Fibroblast of peridontal ligament (primary cell): ENCODE measurements at regions not wholly inside any gene's neighbourhood (a gene's known extent, or its start where the extent isn't known, plus 50 kb on each side); places are given as distances from the start of the nearest gene placed in this dataset.
"Not testable (repeated sequence)": the region's sequence is repeated elsewhere in the genome, so short reads cannot be mapped to it uniquely, and the experiment has no call there.

Source experiments
- DNase-seq: peaks from one replicate; pipeline ENCODE4 v3.0.0-alpha.2; 2010; ENCODE audit errors: extremely low read depth

DNA sequence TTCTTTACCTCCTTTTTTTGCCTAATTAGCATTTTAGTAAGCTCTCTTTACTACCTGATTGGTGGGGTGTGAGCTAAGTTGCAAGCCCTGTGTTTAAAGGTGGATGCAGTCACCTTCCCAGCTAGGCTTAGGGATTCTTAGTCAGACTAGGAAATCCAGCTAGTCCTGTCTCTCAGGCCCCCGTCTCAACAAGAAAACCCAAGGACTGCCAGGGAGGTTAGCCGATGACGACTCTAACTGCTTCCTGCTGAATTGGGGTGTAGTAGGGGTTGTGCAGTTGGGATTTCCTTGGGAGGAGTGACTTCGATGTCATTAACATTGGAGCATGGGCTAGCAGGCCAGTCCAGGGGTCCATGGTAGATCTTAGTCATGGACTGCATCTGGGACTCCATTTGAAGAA lies 380.2 kb upstream of the SLC7A11 start:
- DNase-seq, result not testable (repeated sequence)

GRCh38 chr4:138616775-138617174 lies 374.6 kb upstream of the SLC7A11 start:
- DNase-seq, result peak; percentile 7

DNA sequence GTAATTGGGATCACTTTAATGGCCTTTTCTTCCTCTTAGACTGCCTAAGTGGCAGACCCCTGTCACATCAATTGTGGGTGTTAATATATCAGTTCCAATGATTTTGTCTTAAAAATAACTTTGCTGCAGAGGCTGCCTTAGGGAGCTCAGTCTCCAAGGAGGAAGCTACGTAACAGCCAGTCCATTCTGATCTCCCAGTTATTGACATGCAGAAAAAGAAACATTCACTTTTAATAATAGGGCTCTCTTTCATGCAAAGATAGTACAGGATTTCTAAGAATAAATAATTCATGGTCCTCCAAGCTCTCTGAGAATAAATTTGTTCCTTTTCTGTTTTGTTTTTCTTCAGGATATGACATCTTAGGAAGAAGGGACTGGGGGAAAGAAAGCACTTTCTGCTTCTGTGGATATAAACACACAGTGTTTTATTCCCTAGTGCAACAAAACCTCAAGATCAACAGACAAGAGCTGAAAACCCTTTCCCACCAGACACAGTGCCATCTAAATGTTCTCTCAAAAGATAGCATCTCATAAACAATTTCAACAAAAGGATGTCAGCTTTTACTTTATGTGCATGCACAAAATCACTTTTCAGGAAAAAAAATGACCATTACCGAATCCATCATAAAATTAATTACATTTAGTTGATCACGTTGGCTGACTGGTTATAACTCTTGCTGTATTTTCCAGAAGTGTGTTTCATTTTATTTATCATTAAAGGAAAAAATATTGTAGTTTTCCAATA lies 372.4 kb upstream of the SLC7A11 start:
- DNase-seq, result no peak

GRCh38 chr4:138612428-138612827 lies 370.3 kb upstream of the SLC7A11 start:
- DNase-seq, result no peak

DNA sequence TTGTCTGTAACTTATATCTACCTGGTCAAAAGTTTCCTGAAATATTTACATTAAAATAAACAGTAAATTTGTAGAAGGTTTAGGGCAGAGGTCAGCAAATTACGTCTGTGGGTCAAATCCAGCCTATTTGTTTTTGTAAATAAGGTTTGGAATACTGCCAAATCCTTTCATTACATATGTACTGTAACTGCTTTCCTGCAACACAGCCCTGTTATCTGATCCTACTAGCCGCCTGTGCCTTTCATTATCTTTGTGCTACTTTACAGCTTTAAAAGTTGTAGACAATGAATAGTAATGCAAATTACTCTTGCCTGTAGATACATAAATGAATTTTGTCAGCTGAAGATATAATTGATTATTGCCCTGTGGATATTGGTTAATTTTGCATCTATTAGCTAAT lies 369.6 kb upstream of the SLC7A11 start:
- DNase-seq, result no peak

DNA sequence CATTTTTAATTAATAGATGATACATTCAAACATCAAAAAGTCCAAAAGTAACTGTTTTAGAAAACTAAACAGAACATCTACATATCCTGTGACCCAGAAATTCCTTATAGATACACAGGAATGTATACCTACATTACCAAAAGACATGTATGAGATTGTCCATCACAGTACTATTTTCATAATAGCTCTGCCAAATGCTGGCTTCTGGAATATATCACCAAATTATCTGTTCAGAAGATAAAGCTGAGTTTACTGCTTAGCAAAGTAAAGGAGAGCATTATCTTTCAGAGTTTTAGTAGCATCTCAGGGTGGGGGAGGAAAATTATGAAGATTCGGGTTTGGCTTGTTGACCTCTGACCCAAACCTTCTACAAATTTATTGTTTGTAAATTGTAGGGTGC lies 368.9 kb upstream of the SLC7A11 start:
- DNase-seq, result no peak

DNA sequence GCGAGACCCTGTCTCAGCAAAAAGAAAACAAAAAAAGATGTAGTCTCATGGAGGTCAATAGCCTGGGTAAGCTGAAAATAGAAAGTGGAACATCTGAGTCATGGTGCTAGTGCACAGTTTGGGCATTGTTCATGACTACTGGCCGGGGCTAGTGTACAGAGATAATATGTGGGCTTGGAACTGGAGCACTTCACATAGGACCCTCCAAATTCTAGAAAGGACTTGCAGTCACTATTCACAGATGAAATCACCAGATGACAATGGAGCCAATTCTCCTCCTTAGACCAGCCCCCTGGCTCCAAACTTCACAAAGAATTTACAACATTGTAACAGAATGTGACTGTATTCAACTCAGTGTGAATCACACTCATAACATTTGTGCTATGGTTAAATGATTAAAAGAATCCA lies 367.8 kb upstream of the SLC7A11 start:
- DNase-seq, result peak; percentile 87

DNA sequence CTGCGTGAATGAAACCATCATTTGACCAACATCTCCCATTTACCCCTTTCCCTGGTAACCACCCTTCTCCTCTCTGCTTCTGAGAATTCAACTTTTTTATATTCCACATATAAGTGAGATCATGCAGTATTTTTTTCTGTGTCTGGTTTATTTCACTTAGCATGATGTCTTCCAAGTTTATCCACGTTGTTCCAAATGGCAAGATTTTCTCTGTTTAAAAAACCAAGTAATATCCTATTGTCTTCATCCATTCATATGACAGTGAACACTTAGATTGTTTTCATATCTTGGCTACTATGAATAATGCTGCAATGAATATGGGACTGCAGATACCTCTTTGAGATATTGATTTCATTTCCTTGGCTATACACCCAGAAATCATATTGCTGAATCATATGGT lies 362.4 kb upstream of the SLC7A11 start:
- no peak for DNase-seq

- no peak for DNase-seq
Observed at GRCh38 chr4:138602664-138603063, 360.5 kb upstream of the SLC7A11 start.

GRCh38 chr4:138599965-138600364 lies 357.8 kb upstream of the SLC7A11 start:
- no peak for DNase-seq

- no peak for DNase-seq
Observed at GRCh38 chr4:138598226-138598625, 356.1 kb upstream of the SLC7A11 start.

- no peak for DNase-seq
Observed at GRCh38 chr4:138596896-138597295, 354.7 kb upstream of the SLC7A11 start.

- peak; percentile 87 for DNase-seq
Observed at GRCh38 chr4:138595731-138596460, 353.7 kb upstream of the SLC7A11 start.

GRCh38 chr4:138595171-138595570 lies 353.0 kb upstream of the SLC7A11 start:
- no peak for DNase-seq

DNA sequence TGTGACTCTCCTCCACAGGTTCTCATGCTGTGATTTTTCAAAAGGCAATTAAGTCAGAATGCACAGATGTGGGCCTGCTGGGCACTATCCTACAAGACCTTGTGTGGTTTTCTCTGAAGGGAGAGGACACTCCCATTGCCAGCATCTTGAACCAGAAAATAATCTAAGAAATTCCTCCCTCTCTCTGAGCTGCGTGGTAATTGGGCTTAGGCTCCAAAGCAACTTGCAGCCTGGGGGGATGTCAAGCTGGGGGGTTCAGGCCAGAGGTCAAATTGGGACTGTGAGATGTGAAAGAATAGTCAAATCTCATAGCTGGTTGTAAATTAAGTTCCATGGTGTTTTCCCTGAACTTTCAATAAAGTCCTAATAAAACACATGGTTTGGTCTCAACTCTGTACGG lies 350.6 kb upstream of the SLC7A11 start:
- no peak for DNase-seq

DNA sequence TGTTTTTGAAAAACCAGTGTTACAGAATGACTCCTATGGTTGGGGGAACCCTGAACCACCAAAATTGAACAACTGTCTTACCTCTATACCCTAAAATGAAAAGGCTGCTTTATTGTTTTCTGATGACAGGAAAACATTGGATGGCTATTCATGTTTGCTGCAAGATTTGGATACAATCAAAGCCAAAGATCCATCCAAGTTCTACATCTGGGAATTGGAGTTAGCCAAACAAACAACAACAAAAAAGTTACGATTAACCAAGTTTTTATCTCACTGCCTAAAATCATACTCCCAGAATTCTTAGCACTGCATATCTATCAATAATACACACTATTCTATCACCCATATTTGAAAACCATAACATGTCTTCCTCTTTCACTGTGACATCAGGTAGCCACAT lies 349.7 kb upstream of the SLC7A11 start:
- no peak for DNase-seq

DNA sequence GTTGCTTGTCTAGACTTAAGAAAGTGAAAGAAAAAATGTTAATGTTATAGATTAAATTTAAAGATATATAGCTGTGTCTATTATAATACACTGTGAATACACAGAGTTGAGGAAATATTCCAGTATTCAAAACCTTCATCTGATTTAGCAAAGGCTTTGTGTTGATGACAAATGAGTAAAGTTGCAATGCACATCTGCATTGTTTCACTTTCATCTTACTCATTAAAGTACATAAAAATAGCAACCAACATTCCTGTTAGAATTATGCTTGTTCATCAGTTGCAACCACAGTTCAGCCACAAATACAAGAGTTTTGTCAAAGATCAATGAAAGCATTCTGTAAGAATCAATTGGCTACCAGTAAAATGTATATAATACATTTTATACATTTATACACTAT lies 346.4 kb upstream of the SLC7A11 start:
- peak; percentile 17 for DNase-seq

DNA sequence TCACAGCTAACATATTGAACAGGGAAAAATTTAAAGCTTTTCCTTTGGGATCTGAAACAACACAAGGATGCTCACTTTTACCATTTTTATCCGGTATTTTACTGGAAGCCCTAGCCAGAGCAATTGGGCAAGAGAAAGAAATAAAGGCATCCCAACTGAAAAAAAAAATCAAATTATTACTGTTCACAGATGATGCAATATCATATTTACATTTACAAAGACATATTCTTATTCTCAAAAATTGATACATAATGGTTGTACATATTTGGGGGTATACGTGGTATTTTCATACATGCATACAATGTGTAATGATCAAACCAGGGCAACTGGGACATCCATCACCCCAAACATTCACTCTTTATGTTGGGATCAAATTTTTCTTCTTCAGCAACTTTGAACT lies 337.0 kb upstream of the SLC7A11 start:
- no peak for DNase-seq

GRCh38 chr4:138577826-138578225 lies 335.7 kb upstream of the SLC7A11 start:
- DNase-seq, result not testable (repeated sequence)

- no peak for DNase-seq
Observed at GRCh38 chr4:138577145-138577544, 335.0 kb upstream of the SLC7A11 start.

DNA sequence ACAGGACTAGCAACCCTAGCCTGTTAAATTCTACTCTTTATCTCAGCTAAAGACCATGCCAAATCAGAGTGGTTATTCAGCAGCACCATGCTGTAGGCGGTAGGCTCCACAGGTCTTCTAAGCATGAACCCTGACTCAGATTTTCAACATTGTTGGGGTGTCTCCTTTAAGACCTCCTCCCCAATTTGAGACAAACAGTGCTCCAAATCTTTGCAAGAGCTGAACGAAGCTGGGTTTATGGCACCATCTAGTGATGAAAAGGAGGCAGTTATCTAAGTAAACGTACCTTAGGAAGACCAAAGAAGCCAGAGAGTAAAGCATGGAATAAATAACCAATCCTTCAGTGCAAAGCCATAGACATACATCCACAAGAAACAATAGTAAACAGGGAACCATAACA lies 334.5 kb upstream of the SLC7A11 start:
- DNase-seq, result peak; percentile 64

DNA sequence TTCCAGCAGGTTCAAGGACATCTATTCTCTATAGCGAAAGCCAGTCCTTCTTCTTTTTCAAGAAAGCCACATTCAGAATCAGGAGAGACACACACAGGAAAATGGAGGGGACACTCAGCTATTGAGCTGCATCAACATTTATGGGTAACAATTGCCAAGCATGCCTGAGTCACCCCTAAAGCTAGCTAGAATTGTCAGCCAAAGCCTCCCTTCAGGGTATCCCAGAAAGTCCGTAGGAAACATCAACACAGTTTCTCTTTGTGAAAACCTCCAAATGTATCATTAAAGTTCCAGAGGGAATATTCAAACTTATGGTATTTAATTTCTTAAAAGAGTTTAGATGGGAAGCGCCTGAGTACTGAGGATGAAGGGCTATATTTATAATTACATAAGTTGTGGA lies 331.1 kb upstream of the SLC7A11 start:
- DNase-seq, result peak; percentile 58

DNA sequence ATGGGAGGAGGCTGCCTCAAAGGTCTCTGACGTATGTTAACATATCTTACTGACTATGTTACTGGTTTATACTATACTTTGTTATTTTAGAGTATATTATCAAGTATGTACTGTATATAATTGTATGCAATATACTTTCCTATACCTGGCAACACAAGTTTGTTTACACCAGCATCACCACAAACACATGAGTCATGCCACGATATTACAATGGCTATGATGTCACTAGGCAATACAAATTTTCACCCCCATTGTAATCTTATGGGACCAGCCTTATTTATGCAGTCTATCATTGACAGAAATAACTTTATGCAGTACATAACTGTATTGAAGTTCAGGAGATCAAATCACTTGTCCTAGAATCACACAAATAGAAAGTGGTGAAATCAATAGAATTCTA lies 329.9 kb upstream of the SLC7A11 start:
- DNase-seq, result no peak
